ENCODE measurements at regions not wholly inside any gene's neighbourhood (a gene's known extent, or its start where the extent isn't known, plus 50 kb on each side); places are given as distances from the start of the nearest gene placed in this dataset.
A peak's percentile ranks its signal among the peaks of the same experiment; 100 is the strongest.
"Not testable (repeated sequence)": the region's sequence is repeated elsewhere in the genome, so short reads cannot be mapped to it uniquely, and the experiment has no call there.

DNA sequence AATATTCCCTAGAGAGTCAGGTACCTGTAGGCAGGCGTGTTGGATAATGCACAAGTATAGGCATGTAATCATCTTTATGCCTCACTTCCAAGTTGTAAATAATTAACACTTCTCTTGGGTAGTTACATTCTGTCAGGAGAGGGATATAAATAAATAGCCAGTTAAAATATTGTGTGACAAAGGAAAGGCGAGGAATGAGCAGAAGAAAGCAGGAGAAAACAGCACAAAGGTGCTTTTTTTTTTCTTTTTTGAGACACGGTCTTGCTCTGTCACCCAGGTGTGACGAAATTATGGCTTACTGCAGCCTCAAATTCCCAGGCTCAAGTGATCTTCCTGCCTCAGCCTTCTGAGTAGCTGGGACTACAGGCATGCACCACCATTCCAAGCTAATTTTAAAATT is 99.2 kb upstream of the LYZL2 start:
- DNase-seq, result no peak

DNA sequence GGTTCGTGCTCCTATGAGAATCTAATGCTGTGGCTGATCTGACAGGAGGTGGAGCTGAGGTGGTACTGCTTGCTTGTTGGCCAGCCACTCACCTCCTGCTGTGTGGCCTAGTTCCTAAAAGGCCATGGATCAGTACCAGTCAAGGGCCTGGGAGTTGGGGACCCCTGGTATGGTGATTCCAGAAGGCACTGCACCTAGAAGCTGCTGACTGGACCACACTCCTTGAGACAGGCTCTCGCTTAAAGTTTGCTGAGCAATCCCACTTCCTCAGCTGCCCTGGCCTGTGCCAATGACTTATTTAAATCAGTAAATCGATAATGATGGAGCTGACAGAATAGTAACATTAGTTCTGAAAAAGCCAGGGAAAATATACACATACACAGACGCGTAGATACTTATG is 98.6 kb upstream of the LYZL2 start:
- DNase-seq, result no peak

DNA sequence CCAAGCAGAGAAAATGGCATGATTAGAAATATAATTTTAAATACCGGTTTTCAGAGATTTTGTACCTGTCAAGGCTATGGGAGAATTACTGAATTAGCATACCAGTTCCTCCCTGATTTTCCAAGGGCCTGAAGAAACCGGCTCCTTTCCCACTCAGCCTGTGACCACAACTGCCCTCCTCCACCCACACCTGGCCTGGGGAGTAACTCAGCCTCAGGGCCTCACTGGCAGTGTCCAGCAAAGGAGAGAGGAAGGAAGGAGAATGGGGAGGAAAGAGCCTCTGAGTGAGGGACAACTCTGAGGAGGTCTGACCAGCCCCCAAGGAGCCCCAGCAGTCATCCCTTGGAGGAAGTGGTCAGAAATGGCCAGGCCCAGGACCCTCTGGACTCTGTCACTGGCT is 98.0 kb upstream of the LYZL2 start:
- no peak for DNase-seq

DNA sequence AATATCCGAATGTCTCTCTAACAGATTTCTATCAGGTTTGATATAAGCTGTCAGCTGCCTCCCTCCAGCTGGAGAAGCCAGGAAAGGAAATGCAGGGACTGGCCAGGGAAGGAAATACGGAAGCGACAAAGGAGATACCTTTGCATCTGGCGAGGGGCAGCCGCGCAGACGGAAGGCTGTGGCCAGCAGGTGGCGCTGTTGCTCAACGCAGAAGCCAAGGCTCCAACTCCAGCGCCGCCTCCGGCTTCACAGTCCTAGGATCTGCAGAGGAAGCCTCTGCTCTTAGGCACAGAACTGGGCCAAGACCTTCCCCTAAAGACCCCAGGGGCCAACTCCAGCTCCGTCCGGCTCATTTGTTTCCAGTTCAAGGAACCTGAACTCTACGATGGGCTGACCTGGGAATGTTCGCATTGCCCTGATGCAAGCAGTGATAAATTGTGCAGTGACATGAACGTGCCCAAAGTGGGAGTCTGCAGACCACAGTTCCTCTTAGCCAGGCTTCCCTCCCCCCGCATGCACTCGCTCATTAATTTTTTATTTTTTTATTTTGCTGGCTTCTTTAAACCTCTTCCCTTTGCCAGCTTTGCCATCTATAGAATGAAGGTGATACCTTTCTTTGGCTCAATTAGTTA is 97.3 kb upstream of the LYZL2 start:
- DNase-seq, result peak; percentile 30

DNA sequence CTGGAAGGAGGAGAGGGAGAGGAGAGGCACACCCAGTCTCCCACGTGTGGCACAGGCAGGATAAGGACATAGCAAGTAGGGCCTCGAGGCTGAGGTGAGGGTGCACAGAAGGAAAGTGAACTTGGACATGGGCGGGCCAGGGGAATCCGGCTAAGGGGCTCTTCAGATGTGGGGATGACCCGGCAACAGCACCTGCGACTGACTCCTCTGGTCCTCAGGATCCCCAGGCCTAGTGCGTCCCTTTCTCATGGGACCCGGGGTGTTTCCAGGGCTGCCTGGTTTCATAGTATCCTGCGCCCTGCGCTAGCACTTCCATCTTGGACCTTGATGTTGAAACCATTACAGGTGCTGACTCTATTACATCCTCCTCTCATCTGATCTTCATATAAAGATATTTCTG is 96.1 kb upstream of the LYZL2 start:
- no peak for DNase-seq

DNA sequence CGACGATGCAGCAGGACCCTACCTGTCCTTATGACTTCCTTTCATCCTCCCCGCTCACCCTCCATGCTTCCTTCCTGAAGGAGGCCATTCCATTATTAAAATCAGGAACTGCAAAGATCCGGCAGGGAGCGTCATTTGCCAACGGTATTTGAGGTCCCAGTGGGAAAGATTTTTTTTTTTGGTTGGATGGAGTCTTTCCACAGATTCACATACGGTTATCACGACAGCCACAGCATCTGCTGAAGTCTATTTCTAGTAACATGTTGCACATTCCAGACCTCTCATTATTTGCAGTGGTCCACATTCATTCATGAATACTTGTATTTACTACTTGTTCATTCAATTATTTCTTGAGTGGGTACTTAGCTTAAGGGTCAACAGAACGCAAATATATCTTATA is 94.7 kb upstream of the LYZL2 start:
- DNase-seq, result no peak

DNA sequence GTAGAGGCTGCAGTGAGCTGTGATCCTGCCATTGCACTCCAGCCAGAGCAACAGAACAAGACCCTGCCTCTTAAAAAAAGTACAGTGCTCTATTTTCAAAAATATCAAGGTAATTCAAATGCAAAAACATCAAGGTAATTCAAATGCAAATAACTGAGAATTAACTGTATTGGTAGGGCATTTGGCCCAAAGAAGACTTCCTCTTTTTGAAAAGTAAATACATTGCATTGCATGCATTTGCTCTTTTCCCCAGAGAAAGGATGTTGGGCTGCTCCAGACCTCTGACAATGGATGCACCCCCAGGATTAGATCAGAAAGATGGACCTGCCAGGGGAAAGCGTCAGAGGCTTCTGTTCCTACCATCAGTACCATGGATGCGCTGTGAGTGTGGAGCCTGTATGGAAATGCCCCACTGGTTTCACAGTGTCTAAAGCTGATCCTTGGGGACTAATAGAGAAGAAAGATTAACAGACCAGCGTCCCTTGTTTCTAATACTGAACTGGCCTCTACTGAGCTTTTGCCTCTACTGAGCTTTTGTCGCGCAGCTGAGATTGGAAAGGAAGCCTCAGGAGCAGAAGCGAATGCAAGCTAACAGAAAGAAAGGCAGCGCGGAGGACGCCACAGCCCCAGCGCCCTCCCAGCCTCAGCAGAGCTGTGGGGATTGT is 93.5 kb upstream of the LYZL2 start:
- DNase-seq, result no peak

DNA sequence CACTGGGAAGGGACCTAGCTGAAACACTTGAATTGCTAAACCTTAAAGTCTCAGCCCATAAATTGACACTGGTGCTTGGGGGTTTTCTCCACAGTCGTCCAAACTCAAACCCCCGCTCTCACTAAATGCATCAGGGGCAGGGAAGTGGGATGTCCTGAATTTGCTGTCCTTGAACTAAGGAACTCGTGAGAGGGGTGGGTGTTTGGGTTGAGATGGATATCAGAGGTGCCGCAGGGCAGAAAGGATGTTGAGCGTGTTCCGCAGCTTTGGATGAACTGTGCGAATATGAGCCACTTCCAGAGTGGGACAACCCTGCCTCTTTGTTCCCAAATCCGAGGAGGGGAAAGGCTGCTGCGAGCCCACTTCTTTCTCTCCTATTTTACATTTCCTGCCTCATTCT is 90.3 kb upstream of the LYZL2 start:
- DNase-seq, result no peak

DNA sequence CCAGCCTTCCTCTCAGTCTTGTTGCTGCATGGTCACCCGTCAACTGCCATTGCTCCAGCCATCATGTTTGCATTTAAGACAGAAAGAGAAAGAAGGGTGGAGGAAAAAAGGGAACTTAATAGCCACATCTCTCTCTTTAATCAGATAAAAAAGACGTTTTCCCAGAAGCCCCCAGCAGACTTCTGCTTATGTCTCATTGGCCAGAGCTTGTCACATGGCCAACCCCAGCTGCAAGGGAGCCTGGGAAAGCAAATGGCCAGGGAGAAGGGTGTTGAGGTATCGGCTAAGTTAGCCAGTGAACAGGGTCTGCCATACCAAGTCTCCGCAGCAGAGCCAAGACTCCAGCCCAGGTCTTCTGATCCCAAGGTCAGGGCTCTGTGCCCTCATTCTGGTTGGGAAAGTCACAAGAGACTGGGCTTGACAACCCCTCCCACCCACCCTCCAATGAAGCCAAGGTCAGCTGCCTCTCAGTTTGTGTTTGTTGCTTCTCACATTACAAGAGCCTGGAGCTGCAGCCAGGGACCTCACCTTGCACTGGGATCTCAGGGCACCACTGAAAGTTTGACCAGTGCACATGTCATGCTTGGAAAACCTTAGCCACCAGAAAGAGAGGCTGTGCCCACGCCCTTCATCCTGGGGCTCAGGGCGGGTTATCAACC is 80.3 kb upstream of the LYZL2 start:
- DNase-seq, result no peak

DNA sequence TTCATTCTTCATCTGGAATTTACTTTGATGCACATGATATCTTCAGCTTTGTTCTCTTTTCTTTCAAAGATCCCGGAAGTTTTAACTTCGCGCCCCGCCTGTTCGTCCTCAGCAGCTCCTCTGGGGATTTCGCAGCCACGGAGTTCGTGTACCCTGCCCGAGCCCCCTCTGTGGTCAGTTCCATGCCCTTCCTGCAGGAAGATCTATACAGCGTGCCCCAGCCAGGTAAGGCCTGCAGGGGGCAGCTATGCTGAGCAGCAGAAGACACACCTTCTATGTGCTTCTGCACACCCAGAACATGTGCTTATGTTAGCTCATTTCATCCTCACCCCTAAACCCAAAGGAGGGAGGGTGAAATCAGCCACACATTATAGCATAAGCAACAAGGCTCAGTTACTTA is 79.7 kb upstream of the LYZL2 start:
- DNase-seq, result no peak

DNA sequence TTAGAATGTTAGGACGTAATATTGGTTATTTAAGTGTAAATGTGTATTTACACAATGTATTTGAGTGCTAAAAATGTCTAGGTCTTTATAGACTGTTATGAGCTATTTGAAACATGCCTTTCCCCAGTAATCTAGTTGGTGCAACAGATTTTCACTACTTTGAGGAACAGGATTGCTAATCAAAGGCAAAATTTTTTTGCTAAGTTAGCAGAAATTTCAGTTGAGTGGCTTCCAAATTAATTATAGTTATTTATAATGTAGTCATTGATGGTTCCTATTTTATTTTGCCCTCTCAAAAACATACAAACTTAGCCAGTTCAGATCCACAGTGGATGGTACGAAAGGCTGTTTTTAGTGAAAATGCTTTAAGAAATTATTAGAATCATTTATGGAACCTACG is 78.7 kb upstream of the LYZL2 start:
- DNase-seq, result no peak

DNA sequence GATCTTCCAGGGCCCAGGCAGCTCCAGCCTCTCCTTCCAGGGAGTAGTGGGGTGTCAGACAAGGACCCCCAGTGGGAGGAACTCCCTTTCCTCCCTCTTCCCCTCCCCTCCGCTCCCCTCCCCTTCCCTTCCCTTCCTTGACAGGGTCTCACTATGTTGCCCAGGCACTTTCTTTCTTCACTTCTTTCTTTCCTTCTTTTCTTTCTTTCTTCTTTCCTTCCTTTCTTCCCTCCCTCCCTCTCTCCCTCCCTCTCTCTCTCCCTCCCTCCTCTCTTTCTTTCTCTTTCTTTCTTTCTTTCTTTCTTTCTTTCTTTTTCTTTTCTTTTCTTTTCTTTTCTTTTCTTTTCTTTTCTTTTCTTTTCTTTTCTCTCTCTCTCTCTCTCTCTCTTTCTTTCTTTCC is 76.6 kb upstream of the LYZL2 start:
- not testable (repeated sequence) for DNase-seq

DNA sequence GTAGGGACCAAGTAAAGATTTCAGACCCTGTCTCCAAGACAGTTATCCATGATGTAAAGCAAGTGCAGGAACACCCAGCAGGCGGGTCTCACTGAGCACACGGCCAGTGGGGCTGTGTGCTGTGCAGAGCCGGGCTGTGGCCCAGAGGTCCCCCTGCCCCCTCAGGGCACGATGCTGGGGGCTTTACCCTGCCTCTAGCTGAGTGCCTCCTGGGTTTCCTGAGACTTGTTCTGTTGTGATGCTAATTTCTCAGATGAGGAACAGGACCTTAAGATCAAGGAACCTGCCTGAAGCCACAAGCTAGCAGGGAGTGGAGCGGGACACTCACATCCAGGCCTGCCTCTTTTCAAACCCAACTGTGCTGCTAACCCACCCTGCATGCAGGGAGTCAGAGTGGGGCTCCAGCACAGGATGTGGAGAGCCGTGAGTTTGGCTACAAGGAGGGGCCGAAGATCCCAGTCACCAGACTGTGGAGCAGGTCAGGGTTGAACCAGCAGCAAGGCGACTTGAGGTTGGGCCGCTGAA is 76.1 kb upstream of the LYZL2 start:
- no peak for DNase-seq

DNA sequence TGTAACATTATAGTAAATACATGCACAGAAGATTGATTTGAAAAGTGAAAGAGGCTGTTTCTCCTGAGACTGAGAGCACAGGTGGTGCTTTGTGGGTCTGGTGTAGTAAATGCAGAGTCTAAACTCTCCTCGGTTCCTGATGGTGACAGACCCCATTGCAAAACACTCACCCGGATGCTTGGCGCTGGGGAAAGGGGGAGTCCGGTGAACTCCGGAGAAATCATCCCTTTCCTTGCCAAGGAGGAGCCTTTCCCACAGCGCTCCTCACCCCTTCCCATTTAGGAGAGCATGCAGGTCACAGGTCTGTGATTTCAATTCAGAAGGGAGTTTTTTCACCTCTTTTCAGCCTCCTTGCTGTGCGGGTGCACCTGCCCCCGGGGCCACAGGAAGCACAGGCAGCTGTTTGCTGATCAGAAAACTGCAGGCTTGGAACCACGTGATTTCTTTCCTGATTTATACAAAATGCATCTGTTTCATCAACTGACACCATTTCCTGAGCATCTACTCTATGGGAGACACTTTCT is 75.6 kb upstream of the LYZL2 start:
- DNase-seq, result peak; percentile 29

DNA sequence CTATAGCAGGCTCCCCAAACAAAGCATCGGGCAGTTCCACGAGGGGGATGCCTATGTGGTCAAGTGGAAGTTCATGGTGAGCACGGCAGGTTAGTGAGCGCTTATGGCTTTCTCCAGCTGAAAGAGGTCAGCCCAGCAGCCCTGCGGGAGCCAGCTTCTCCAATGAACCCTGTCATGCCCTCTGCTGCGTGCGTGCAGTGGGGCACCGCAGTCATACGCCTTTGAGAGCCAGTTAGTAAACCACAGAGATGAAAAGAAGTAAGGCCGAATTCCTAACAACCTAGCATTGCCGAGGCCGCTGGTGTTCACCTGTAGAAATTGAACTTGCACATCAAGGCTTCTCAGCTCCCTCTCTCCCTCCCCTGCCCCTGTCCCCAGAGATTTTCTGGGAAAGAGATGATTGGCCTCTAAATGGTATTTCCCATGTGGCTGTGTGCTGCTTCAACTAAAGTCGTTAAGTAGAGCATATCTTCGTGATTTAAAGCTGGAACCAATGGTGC is 75.1 kb upstream of the LYZL2 start:
- peak; percentile 46 for DNase-seq

DNA sequence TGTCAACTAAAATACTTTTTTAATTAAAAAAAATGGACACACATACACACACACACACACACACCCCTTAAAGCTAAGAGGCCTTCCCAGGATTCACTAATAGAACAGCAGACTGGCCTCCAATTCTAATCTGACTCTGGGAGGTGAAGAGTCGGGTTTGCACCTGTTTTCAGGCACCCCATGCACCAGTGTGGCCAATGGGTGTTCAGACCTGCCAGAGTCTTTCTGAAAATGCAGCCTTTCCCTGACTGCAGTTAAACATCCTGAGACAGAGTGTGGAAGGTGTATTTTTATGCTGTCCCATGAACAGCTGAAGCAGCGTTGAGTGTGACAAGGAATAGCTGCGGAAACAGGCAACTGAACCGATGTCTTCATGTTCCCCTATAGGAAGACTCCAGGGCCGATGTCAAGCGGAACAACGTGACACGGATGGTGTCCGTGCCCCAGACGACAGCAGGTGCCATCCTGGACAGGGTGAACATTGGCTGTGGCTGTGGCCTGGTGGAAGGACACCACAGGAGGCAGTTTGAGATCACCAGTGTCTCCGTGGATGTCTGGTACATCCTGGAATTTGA is 74.6 kb upstream of the LYZL2 start:
- no peak for DNase-seq

DNA sequence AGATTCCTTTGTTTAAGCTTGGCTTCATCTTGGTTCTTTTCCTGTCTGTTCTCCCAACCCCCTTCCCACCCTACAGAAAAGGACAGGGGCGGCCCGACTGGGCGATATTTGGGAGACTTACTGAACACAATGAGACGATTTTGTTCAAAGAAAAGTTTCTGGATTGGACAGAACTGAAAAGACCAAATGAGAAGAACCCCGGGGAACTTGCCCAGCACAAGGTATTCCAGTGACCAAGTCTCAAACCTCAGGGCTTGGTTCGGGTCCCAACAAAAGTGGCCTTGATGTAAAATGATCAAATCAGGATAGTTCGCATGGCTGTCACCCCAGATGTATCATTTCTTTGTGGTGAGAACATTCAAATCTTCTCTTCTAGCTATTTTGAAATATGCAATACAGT is 73.9 kb upstream of the LYZL2 start:
- not testable (repeated sequence) for DNase-seq

DNA sequence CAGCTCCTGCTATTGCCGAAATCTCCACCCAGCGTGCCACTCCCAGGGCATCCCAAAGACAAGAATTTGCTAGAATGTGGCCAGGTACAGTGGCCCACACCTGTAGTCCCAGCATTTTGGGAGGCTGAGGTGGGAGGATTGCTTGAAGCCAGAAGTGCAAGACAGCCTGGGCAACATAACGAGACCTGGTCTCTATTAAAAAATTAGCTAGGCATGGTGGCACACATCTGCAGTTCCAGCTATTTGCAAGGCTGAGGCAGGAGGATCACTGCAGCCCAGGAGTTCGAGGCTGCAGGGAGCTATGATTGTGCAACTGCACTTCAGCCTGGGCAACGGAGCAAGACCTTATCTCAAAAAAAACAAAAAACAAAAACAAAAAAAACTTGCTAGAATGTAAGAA is 73.3 kb upstream of the LYZL2 start:
- no peak for DNase-seq

DNA sequence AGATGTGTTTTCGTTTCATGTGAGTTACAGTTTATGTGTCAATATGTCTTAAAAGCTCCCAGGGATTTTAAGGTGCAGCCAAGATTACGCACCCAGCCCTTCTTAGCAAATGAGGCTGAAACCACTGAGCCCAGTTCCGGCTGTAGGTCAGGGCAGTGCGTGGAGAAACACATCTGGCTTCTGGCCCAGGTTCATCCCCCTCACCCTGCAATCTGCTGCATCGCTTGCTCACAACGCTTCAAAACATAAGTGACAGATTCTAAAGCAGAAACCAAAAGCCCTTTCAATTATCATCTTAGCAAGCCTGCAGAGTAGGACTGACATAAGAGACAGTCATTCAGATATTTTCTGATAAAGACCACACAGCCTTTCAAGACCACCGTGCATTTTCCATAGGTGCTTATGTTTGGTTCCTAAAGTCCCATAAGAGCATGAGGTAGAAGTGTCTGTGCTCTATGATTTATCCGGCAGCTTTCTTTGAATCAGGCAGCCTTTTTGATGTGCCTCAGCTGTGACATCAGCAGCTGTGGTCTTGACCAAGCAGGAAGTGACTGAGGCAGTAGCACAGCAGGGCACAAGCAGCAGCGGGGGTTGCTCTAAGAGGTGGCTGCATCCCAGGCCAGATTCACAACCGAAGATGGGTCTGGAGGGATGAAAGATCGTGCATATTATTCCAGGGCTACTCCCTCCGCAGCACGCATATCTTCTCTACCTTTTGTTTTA is 72.1 kb upstream of the LYZL2 start:
- peak; percentile 1 for DNase-seq

DNA sequence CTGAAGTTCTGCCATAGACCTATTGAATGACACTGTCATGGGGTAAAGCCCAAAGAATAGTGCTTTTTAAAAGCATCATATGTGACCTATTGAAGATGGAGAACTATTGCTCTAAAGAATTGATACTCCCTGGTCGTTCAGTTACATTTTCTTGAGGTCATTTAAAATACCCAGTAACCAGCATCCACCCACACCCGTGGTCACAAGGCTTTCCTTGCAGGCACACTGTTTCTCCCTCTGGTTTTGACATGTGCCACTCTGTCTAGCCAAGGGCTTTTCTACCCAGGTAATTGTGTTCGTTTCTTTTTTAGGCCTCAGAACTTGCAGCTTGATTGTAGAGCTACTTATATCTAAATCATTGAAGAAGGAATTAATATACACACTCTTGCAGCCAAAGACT is 68.3 kb upstream of the LYZL2 start:
- no peak for DNase-seq

DNA sequence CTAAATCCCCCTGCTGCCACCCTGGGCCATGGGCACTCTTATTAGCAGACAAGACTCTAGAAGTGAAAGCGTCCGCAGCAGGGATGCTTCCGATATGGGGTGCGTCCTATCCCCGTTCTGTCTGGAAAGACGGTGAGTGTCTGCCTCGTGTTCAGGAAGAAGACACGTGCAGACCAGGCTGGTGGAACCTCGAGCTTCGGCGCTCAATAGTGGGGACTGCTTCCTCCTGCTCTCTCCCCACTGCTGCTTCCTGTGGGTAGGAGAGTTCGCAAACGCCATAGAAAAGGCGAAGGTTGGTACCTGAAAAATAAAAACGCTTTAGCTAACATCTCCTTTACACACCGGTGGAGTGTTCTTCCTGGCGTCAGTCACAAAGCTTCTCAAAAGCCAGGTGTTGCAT is 67.7 kb upstream of the LYZL2 start:
- not testable (repeated sequence) for DNase-seq

DNA sequence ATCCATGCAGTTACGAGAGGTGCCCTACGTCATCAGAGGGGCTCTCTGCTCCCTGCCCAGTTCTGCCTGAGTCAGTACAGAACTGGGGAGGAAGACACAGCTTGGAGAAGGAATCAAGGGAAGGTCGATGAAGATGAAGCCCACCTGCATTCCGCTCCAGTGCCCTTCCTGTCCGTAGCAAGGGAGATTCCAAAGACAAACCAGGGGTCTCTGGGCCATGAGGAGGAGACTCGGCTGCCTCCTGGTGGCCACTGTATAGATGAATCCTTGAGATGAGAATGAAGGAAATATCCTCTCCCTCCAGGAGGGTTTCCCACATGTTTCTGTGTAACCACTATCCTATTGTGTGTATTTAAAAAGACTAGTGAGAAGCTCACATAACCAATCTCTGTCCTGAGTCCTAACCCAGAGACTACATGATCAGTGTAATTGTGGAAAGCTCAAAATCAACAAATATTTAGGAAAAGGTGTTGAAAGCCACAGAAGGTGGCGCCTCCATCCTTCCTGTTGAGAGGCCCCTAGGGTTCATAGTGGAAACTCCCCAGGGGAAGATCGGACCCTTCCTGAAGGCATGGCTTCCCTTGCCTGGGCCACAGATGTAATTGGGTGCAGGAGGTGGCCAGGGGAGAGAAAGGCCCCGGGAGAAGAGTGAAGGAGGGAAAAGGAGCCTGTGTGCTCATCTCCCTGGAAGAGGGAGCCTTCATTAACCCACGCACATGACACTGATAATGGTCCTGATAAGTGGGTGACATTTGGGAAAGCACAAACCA is 67.0 kb upstream of the LYZL2 start:
- DNase-seq, result not testable (repeated sequence)

Measured in NCI-H2171 treated with DMSO at 0.1 percent for 48 hours (cell line).